ENCODE measurements at regions not wholly inside any gene's neighbourhood (a gene's known extent, or its start where the extent isn't known, plus 50 kb on each side); places are given as distances from the start of the nearest gene placed in this dataset.

- no peak for DNase-seq (ENCODE audit: low spot score)
Measured at GRCh38 chr10:131750171-131750895, 150.5 kb upstream of the PPP2R2D start.

DNA sequence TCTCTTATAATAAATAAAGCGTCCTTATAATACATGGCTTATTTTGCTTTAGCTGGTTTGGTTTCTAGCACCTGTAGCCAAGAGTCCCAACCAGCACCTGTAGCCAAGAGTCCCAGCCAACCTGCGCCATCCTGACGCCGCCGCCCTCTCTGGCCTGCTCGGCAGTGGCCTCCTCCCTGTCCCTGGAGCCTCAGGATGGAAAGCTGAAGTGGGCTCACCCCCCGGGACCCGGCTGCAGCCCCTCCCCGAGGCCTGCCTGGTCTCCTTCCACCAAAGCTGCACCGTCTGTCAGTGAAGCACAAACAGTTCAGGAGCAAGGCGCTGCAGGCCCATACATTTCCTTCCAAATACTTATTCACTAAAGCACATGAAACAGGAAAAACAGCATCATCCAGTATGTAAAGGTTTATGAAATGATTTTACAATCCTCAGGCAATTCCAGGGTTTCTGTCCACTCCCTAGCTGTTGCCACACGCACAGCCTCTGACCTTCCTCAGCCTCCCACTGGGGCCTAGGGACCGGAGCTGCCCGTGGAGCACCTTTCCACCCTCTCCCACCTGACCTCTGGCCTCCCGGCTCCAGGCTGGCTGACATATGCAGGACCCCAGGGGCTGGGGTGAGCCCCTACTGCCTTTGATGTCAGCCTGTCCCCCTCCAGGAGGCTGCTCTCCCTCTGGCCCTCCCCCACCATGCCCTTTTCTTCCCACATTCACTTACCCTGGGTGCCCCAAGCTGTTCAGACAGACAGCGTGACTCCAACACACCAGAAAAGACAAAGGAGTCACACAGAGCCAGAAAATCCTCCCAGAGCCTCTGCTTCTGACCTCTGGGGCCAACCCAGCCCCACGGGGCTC lies 149.6 kb upstream of the PPP2R2D start:
- no peak for DNase-seq (ENCODE audit: low spot score)

GRCh38 chr10:131751827-131752775 lies 148.7 kb upstream of the PPP2R2D start:
- no peak for DNase-seq (ENCODE audit: low spot score)

DNA sequence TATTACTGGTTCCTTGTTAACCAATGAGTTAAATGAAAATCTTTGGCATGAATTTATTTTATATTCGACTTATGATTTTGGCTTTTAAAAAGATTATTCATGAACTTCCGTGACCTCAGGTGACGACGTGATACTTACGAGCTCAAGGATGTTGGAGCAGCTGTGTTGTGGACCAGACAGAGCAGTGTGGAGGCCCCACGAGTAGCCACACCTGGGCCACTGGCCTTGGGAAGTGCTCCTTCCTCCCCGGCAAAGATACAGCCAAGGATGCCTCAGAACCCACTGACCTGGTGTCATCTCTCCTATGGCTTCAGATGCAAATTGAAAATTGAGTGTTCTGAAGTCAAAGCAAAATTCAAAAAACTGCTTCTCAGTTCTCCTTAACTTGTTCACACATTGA lies 147.5 kb upstream of the PPP2R2D start:
- no peak for DNase-seq (ENCODE audit: low spot score)

DNA sequence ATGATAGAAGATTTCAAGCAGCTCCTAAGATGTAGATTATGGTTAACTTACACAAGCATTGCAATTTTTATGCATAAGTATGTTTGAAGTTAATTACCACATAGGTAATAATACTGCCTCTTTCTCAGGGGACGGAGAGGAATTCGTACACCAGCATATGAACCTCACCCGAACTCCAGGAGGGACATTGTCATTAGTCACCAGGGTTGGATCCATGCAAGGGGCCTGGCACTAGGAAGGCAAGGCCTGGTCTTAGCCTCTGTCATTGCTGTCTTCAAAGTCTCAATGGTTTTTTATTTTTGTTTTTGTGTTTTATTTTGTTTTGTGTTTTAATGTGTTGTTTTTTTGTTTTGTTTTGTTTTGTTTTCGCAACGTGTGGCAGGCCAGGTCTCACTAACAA lies 145.6 kb upstream of the PPP2R2D start:
- DNase-seq (ENCODE audit: low spot score): no peak

- no peak for DNase-seq (ENCODE audit: low spot score)
Measured at GRCh38 chr10:131757285-131758058, 143.3 kb upstream of the PPP2R2D start.

DNA sequence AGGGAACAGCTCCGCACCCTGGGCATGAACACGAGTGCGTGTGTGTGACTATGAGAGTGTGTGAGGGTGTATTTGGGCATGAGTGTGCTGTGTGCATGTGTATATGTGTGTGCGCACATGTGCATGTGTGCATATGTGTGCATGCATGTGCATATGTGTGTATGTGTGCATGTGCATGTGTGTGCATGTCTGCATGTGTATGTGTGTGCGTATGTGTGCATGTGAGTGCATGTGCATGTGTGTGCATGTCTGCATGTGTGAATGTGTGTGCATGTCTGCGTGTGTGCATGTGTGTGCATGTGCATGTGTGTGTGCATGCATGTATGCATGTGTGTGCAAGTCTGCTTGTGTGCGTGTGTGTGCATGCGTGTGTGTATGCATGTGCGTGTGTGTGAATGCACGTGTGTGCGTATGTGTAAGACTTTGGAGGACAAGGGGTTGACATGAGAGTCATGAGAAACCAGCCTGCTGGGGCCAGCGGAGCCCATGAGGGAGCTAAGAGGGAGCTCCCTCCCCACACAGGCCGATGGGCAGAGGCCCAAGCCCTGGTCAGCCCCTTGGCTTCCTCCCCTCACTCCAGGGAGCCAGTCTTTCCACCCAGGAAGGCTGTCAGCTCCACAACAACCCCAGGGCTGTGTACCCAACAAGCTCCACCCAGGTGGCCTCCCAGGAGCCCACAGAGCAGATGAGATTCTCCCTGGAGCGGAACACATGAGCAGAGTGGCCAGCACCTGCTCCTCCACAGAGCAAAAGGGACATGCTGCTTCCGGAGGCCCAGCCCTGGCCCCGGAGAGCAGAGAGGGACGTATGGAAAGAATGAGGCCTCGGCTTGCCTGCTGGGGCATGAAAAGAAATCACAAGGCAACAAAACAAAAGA lies 142.5 kb upstream of the PPP2R2D start:
- no peak for DNase-seq (ENCODE audit: low spot score)

- no peak for DNase-seq (ENCODE audit: low spot score)
Measured at GRCh38 chr10:131758939-131759301, 141.9 kb upstream of the PPP2R2D start.

- DNase-seq (ENCODE audit: low spot score): no peak
Measured at GRCh38 chr10:131759347-131759746, 141.5 kb upstream of the PPP2R2D start.

GRCh38 chr10:131760416-131761166 lies 140.2 kb upstream of the PPP2R2D start:
- DNase-seq (ENCODE audit: low spot score): no peak

GRCh38 chr10:131762789-131763696 lies 137.8 kb upstream of the PPP2R2D start:
- no peak for DNase-seq (ENCODE audit: low spot score)

DNA sequence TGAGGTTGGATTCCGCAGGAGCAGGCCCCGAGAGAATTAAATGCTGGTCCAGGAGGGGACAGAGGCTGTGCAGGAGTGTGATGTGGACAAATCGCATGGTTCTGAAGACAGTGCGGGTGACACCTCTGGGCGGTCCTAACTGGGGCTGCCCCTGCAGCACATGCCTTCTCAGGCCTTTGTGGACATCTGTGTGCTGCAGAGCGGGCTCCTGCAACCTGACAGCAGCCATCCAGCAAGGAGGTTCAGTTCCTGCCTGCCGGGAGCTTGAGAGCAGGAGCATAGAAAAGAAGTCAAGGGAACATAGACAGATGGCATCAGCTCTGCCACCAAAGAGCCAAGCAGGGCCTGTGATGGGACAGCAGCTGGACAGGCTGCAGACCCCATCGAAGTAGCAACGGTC lies 135.9 kb upstream of the PPP2R2D start:
- DNase-seq (ENCODE audit: low spot score): no peak

GRCh38 chr10:131766096-131766495 lies 134.7 kb upstream of the PPP2R2D start:
- DNase-seq (ENCODE audit: low spot score): no peak

GRCh38 chr10:131767716-131768115 lies 133.1 kb upstream of the PPP2R2D start:
- no peak for DNase-seq (ENCODE audit: low spot score)

DNA sequence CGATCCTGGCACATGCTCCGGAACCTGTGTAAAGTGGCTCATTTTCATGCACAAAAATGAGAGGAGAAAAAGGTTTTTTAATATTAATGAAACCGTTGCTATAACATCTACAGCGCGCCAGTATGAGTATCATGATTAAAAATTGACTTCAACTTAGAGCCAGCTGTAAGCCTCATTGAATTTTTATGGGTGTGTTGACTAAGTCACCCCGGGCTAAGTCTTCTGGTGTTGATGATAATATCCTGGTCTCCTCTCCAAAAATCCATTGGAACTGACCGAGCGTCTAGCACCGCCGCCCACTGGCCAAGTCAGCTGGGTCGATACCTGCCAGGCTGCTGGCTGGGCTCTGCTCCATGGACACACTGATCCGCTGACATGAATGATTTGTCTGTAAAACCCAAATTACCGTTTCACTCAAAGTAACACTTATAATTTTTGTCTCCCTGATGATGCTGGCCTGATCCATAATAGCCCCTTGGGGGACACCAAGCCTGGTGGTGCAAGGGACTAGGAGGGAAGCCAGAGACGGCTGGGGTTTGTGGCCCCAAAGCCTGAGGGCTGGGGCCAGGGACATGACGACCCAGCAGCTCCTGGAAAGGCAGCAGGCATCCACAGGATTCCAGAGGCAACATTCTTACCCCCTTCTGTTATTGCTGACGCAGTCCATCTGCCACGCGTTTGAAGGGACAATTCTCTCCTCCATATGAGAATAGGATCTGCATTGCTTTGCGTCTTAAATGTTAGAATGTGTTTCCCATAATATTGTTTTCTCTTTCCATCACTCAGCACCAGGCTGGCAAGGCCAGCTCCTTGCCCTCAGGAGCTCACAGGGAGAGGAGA lies 131.0 kb upstream of the PPP2R2D start:
- no peak for DNase-seq (ENCODE audit: low spot score)

- DNase-seq (ENCODE audit: low spot score): no peak
Measured at GRCh38 chr10:131770946-131771633, 129.7 kb upstream of the PPP2R2D start.
